GM20000 (cell line): ENCODE measurements at regions not wholly inside any gene's neighbourhood (a gene's known extent, or its start where the extent isn't known, plus 50 kb on each side); places are given as distances from the start of the nearest gene placed in this dataset.

ENCODE experiments used
- DNase-seq: peaks from one replicate; pipeline ENCODE4 v3.0.0; 2012; ENCODE audit warnings: low spot score
- CTCF ChIP-seq: IDR thresholded peaks from 2 replicates; pipeline ENCODE4 v1.5.1; 2012; ENCODE audit warnings: mild to moderate bottlenecking, control low read depth; ENCODE audit errors: extremely low read depth, missing control alignments

GRCh38 chr6:142682985-142683384 is 262.0 kb downstream of the HIVEP2 start:
- no peak for DNase-seq
- TF ChIP-seq CTCF = no peak

- TF ChIP-seq CTCF = no peak
- DNase-seq = no peak
Observed at GRCh38 chr6:142683714-142684141, 261.2 kb downstream of the HIVEP2 start.

- no peak for DNase-seq
- TF ChIP-seq CTCF = no peak
Observed at GRCh38 chr6:142684371-142684770, 260.6 kb downstream of the HIVEP2 start.

- no peak for DNase-seq
Observed at GRCh38 chr6:142685852-142686506, 259.0 kb downstream of the HIVEP2 start.

GRCh38 chr6:142686507-142686887 is 258.5 kb downstream of the HIVEP2 start:
- no peak for TF ChIP-seq CTCF

More at GRCh38 chr6:142685852-142686506, 259.0 kb downstream of the HIVEP2 start:
- no peak for TF ChIP-seq CTCF

GRCh38 chr6:142692942-142693341 is 252.0 kb downstream of the HIVEP2 start:
- DNase-seq = peak; percentile 43
- peak; percentile 91 for TF ChIP-seq CTCF

More at GRCh38 chr6:142686507-142686887, 258.5 kb downstream of the HIVEP2 start:
- DNase-seq = no peak

- TF ChIP-seq CTCF = no peak
- no peak for DNase-seq
Observed at GRCh38 chr6:142693441-142693840, 251.5 kb downstream of the HIVEP2 start.
